ENCODE measurements at regions not wholly inside any gene's neighbourhood (a gene's known extent, or its start where the extent isn't known, plus 50 kb on each side); places are given as distances from the start of the nearest gene placed in this dataset.

GRCh38 chr12:84760091-84760865 is 152.3 kb downstream of the SLC6A15 start:
- H3K4me1 Mint-ChIP-seq (ENCODE audit: low read depth, unreplicated experiment): peaks cover 8% of the 10 kb centered on the region
- intact Hi-C loops (cut with micrococcal nuclease; ENCODE audit: unreplicated experiment): no loop called here
- DNase-seq: no peak
- no peaks in the 10 kb centered on the region for H3K9me3 Mint-ChIP-seq (ENCODE audit: low read depth, unreplicated experiment)
- no TSS peak for BruUV-seq (replicated peaks)
- no peaks in the 10 kb centered on the region for H3K27me3 Mint-ChIP-seq (ENCODE audit: unreplicated experiment)
- TF ChIP-seq, protein P1, sequence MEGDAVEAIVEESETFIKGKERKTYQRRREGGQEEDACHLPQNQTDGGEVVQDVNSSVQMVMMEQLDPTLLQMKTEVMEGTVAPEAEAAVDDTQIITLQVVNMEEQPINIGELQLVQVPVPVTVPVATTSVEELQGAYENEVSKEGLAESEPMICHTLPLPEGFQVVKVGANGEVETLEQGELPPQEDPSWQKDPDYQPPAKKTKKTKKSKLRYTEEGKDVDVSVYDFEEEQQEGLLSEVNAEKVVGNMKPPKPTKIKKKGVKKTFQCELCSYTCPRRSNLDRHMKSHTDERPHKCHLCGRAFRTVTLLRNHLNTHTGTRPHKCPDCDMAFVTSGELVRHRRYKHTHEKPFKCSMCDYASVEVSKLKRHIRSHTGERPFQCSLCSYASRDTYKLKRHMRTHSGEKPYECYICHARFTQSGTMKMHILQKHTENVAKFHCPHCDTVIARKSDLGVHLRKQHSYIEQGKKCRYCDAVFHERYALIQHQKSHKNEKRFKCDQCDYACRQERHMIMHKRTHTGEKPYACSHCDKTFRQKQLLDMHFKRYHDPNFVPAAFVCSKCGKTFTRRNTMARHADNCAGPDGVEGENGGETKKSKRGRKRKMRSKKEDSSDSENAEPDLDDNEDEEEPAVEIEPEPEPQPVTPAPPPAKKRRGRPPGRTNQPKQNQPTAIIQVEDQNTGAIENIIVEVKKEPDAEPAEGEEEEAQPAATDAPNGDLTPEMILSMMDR (IDR thresholded peaks at IDR 0.05; ENCODE audit: unreplicated experiment): no peak
- no peak overlapping the region for H3K4me3 Mint-ChIP-seq (ENCODE audit: low read depth, unreplicated experiment)
- CTCF ChIA-PET: no interaction called here
- no peaks in the 10 kb centered on the region for H3K36me3 Mint-ChIP-seq (ENCODE audit: insufficient read depth, unreplicated experiment)
- no peak overlapping the region for H3K27ac Mint-ChIP-seq (ENCODE audit: unreplicated experiment)

DNA sequence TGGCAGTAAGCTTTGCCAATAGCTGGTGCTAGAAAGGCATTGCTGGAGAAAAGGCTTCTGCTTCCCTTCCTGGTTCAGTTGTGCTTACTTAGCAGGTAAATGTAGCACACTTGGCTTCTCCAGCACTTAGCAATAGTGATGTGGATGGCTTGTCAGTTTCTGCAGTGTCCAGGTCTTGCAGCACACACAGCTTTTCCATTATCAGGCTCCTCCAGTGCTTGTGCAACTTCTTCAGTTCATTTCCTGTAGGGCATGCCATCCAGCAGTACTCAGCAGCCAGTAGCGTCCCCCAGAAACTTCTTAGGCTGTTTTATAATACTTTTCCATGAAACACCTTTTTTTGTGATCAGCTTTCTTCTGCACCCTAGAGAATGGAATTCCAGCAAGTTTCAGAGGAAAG is 154.6 kb downstream of the SLC6A15 start:
- H3K27ac Mint-ChIP-seq (ENCODE audit: unreplicated experiment): no peak overlapping the region
- H3K27me3 Mint-ChIP-seq (ENCODE audit: unreplicated experiment): no peaks in the 10 kb centered on the region
- H3K4me3 Mint-ChIP-seq (ENCODE audit: low read depth, unreplicated experiment): no peak overlapping the region
- CTCF ChIA-PET: interaction anchor here (0.5 kb wide), 2 partner anchors 667 to 774 kb away, joined by 5 to 6 read pairs; no protein-coding TSS in a partner anchor
- H3K9me3 Mint-ChIP-seq (ENCODE audit: low read depth, unreplicated experiment): no peaks in the 10 kb centered on the region
- intact Hi-C loops (cut with micrococcal nuclease; ENCODE audit: unreplicated experiment): no loop called here
- peaks cover 8% of the 10 kb centered on the region for H3K4me1 Mint-ChIP-seq (ENCODE audit: low read depth, unreplicated experiment)
- H3K36me3 Mint-ChIP-seq (ENCODE audit: insufficient read depth, unreplicated experiment): no peaks in the 10 kb centered on the region
- DNase-seq: peak; percentile 9
- BruUV-seq (replicated peaks): no TSS peak
- TF ChIP-seq, protein P1 (IDR thresholded peaks at IDR 0.05; ENCODE audit: unreplicated experiment): no peak

- H3K27ac Mint-ChIP-seq (ENCODE audit: unreplicated experiment): no peak overlapping the region
- TF ChIP-seq, protein P1 (IDR thresholded peaks at IDR 0.05; ENCODE audit: unreplicated experiment): no peak
Observed at GRCh38 chr12:84756961-84757360, 155.6 kb downstream of the SLC6A15 start.

DNA sequence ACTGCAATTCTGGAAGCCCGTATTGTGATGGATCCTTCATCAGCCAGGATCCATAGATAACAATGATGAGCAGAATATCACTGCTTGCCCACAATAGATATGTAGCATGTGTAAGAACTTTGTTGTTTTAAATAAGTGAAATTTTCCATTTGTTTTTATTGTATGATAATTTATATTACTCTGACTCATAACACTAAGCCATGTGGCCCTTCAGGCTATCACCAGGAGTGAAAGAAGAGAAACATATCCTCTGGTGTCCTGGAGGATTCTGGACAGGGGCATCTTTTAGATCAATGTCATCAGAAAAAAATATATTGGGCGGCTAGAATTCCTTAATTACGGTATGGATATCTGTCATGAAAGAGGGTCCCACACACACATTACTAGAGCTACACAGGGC is 167.5 kb downstream of the SLC6A15 start:
- H3K4me3 Mint-ChIP-seq (ENCODE audit: low read depth, unreplicated experiment): no peak overlapping the region
- DNase-seq: no peak
- intact Hi-C loops (cut with micrococcal nuclease; ENCODE audit: unreplicated experiment): no loop called here
- TF ChIP-seq, protein P1 (IDR thresholded peaks at IDR 0.05; ENCODE audit: unreplicated experiment): no peak
- H3K27ac Mint-ChIP-seq (ENCODE audit: unreplicated experiment): no peak overlapping the region
- H3K4me1 Mint-ChIP-seq (ENCODE audit: low read depth, unreplicated experiment): no peaks in the 10 kb centered on the region
- H3K9me3 Mint-ChIP-seq (ENCODE audit: low read depth, unreplicated experiment): no peaks in the 10 kb centered on the region
- no peaks in the 10 kb centered on the region for H3K27me3 Mint-ChIP-seq (ENCODE audit: unreplicated experiment)
- BruUV-seq (replicated peaks): no TSS peak
- peaks cover 4% of the 10 kb centered on the region for H3K36me3 Mint-ChIP-seq (ENCODE audit: insufficient read depth, unreplicated experiment)
- CTCF ChIA-PET: no interaction called here

More at GRCh38 chr12:84756961-84757360, 155.6 kb downstream of the SLC6A15 start:
- CTCF ChIA-PET: no interaction called here
- no peak for DNase-seq
- Mint-ChIP-seq H3K27me3 (ENCODE audit: unreplicated experiment) (no peaks in the 10 kb centered on the region), H3K4me3 (ENCODE audit: low read depth, unreplicated experiment) (no peak overlapping the region), H3K36me3 (ENCODE audit: insufficient read depth, unreplicated experiment) (no peaks in the 10 kb centered on the region), H3K9me3 (ENCODE audit: low read depth, unreplicated experiment) (no peaks in the 10 kb centered on the region), H3K4me1 (ENCODE audit: low read depth, unreplicated experiment) (peaks cover 8% of the 10 kb centered on the region)
- intact Hi-C loops (cut with micrococcal nuclease; ENCODE audit: unreplicated experiment): no loop called here
- BruUV-seq (replicated peaks): no TSS peak
